HG03045 (cell line): ENCODE measurements at regions not wholly inside any gene's neighbourhood (a gene's known extent, or its start where the extent isn't known, plus 50 kb on each side); places are given as distances from the start of the nearest gene placed in this dataset.

Experiments used
- ATAC-seq: cut with Tn5 transposase; IDR thresholded peaks from one replicate; pipeline ENCODE4 v1.9.1; 2021; ENCODE audit warnings: mild to moderate bottlenecking, moderate library complexity; ENCODE audit not compliant: unreplicated experiment

DNA sequence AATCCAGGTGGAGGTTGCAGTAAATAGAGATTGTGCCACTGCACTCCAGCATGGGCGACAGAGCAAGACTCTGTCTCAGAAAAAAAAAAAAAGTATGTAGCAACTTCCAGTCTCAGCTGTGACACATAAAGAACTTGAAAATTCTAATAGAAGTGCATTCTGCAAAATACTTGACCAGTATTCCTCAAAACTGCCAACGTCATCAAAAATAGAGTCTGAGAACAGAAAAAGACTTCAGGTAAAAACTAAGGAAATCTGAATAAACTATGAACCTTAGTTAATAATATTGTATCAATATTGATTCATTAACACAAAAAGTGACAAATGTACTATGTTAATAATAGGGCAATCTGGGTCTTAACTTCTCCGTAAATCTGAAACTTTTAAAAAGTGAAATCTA, 76.7 kb upstream of the WDR75 start:
- ATAC-seq = no peak

GRCh38 chr2:189366349-189366748, 74.9 kb upstream of the WDR75 start:
- no peak for ATAC-seq

DNA sequence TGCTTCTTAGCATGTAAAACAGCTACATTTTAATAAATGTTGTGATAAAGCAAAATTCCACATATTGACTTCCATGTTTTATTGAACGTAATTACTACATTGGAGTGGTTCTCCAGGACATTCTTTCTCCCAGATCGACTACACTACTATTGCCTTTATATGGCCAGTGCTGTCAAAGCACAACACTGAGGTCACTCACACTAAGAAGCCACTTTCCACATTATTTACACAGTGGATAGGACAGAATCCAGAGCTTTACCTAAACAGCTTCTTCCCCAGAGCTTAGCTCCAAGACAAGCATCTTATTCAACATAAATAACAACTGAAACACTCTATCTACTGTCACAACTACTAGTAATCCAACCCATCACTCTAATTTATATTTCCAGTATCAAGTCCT, 73.9 kb upstream of the WDR75 start:
- no peak for ATAC-seq

DNA sequence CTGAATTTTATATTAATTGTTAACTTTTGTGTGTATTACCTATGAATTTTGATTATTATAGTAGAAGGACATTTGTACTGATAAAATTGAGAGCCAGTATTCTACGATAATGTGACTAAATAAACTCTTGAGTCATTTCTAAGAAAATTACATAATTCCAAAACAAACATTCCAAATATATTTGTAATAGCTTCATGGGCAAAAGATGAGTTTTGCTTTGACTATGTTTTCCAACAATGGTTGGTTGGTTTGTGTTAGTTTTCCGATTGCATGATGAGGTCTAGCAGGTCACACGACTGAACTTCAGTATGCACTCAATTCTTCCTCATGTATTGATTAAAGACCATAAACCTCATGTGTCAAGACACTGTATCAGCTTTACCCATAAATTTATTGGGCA, 71.7 kb upstream of the WDR75 start:
- no peak for ATAC-seq

GRCh38 chr2:189370719-189371118, 70.6 kb upstream of the WDR75 start:
- ATAC-seq = no peak

- ATAC-seq = no peak
Observed at GRCh38 chr2:189372688-189373257, 68.5 kb upstream of the WDR75 start.

GRCh38 chr2:189374481-189374880, 66.8 kb upstream of the WDR75 start:
- ATAC-seq = no peak

DNA sequence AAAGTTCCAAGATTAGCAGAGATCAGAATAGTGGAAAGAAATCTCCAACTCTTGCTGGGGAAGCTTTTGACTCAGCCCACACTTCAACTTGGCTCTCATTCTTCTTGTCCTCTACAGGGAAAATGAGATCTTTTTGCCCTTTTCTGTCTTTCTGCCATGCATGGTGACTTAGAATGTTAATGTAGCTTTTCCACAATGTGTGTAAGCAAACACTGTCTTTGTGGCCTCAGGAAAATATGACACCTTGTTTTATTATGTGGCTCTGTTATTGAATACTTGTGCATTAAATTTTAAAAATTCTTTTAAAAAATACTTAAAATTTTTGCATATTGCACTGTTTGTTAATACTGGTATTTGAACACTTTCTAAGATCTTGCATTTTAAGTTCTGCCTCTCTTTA, 65.4 kb upstream of the WDR75 start:
- no peak for ATAC-seq

DNA sequence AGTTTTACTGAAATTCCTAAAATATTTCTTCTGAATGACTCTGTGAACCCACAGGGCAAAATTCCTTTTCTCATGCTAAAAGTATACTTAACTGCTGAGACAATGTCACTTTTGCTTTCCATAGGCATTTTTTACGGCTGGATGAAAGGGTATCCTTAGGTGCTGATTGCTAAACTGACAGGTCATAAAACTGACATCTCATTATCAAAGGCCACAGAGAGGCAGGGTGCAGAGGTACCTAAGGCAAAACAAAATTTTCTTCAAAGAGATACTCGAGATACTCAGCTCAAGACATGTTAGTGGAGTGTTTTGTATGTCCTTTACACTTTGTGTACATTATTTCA, 62.0 kb upstream of the WDR75 start:
- no peak for ATAC-seq

GRCh38 chr2:189379731-189380261, 61.5 kb upstream of the WDR75 start:
- no peak for ATAC-seq

DNA sequence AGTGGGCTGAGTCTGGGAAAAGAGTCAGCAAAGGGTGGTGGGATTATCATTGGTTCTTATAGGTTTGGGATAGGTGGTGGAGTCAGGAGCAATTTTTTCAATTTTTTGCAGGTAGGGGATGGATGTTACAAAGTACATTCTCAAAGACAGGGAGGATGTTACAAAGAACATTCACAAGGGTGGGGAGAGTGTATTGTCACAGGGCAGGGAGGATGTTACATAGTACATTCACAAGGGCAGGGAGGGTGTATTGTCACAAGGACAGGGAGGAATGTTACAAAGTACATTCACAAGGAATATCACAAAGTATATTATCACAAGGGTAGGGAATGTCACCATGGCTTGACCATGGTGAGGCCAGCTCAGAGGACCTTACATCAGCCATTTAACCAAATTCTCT, 58.6 kb upstream of the WDR75 start:
- ATAC-seq = no peak

DNA sequence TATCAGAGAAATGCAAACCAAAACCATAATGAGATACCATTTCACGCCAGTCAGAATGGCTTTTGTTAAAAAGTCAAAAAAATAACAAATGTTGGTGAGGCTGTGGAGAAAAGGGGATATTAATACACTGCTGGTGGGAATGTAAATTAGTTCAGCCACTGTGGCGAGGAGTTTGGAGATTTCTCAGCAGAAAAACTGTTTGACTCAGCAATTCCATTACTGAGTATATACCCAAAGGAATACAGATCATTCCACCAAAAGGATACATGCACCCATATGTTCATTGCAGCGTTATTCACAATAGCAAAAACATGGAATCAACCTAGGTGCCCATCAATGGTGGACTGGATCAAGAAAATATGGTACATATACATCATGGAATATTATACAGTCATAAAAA, 54.5 kb upstream of the WDR75 start:
- ATAC-seq = no peak

DNA sequence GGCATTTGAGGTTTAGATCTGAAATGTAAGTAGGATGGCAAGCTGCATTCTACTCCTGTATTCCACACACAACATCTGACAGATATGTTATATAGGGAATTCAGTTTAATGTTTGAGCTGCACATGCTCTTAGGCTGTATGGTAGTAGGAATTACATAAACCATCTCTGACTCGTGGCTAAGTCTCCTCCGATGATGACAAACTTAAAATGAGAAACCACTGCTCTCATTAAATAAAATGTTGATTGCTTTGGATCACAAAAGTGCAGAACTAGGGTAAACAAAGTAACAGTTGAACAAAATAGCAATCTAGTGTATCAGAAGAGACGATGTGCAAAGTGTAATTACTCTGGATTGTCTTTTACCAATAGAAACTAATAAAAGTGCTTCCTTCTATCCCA, 50.1 kb upstream of the WDR75 start:
- ATAC-seq = no peak
